ENCODE measurements at regions not wholly inside any gene's neighbourhood (a gene's known extent, or its start where the extent isn't known, plus 50 kb on each side); places are given as distances from the start of the nearest gene placed in this dataset.

DNA sequence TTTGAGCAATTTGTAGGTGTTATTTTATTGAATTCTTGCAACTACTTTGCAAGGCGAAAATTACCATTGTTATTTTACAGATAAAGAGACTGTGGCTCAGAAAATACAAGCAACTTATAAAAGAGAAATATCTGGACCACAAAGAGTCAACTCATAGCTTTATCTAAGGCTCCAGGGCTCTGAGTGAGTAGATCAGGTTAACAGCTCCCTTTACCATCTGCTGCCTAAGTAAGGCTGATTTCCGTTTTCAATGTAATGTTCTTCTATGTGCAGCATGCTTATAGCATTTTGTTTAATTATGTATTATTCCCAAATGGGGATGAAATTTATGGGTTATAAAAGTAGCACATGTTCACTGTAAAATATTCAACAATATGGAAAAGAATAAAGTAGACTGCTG lies 299.1 kb upstream of the TNP1 start:
- no peak for TF ChIP-seq POLR2A (IDR thresholded peaks at IDR 0.05)
- TF ChIP-seq, protein P1, sequence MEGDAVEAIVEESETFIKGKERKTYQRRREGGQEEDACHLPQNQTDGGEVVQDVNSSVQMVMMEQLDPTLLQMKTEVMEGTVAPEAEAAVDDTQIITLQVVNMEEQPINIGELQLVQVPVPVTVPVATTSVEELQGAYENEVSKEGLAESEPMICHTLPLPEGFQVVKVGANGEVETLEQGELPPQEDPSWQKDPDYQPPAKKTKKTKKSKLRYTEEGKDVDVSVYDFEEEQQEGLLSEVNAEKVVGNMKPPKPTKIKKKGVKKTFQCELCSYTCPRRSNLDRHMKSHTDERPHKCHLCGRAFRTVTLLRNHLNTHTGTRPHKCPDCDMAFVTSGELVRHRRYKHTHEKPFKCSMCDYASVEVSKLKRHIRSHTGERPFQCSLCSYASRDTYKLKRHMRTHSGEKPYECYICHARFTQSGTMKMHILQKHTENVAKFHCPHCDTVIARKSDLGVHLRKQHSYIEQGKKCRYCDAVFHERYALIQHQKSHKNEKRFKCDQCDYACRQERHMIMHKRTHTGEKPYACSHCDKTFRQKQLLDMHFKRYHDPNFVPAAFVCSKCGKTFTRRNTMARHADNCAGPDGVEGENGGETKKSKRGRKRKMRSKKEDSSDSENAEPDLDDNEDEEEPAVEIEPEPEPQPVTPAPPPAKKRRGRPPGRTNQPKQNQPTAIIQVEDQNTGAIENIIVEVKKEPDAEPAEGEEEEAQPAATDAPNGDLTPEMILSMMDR (IDR thresholded peaks at IDR 0.05): no peak
- TF ChIP-seq POLR2AphosphoS5 (IDR thresholded peaks at IDR 0.05): no peak

Data from prostate gland (tissue), 2 donors.